OCI-LY7 (cell line): ENCODE measurements at regions not wholly inside any gene's neighbourhood (a gene's known extent, or its start where the extent isn't known, plus 50 kb on each side); places are given as distances from the start of the nearest gene placed in this dataset.

Experiments
- EZH2phosphoT487 ChIP-seq: fragments of 200-600 bp; sonication (generic); IDR thresholded peaks from 2 replicates; pipeline ENCODE4 v1.6.1; 2018; ENCODE audit warnings: low read depth, borderline replicate concordance, mild to moderate bottlenecking, mixed run types, antibody characterized with exemption, low read length, moderate library complexity, mixed read lengths
- TF ChIP-seq, protein P1 (sequence below): fragments of 200-600 bp; sonication (generic); conservative IDR thresholded peaks from 2 replicates; pipeline ENCODE4 v1.5.1; 2014; ENCODE audit warnings: mild to moderate bottlenecking, antibody characterized with exemption, low read length, moderate library complexity, mixed read lengths

DNA sequence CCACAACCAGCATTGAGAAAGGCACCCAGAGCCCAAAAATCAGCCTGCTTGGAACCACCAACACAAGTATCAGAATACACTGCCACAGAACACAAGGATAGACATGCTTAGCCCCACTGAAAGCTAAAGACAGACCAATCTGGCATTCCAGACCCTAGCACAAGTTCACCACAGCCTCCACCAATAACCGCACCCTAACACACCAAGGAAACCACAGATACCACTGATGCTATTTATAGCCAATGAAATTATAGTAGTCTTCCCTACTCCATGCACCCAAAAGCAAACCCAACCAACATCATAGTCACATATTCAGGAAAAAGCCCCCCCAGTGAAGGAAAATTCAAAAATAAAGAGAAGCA is 83.9 kb upstream of the STT3B start:
- TF ChIP-seq, protein P1, sequence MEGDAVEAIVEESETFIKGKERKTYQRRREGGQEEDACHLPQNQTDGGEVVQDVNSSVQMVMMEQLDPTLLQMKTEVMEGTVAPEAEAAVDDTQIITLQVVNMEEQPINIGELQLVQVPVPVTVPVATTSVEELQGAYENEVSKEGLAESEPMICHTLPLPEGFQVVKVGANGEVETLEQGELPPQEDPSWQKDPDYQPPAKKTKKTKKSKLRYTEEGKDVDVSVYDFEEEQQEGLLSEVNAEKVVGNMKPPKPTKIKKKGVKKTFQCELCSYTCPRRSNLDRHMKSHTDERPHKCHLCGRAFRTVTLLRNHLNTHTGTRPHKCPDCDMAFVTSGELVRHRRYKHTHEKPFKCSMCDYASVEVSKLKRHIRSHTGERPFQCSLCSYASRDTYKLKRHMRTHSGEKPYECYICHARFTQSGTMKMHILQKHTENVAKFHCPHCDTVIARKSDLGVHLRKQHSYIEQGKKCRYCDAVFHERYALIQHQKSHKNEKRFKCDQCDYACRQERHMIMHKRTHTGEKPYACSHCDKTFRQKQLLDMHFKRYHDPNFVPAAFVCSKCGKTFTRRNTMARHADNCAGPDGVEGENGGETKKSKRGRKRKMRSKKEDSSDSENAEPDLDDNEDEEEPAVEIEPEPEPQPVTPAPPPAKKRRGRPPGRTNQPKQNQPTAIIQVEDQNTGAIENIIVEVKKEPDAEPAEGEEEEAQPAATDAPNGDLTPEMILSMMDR = peak; percentile 39; the same call in 1 of the 2 replicates
- no peak for TF ChIP-seq EZH2phosphoT487
